ENCODE measurements at regions not wholly inside any gene's neighbourhood (a gene's known extent, or its start where the extent isn't known, plus 50 kb on each side); places are given as distances from the start of the nearest gene placed in this dataset.

- no peak for TF ChIP-seq CTCF (IDR thresholded peaks at IDR 0.05)
- TF ChIP-seq EZH2 (IDR thresholded peaks at IDR 0.05; ENCODE audit: borderline replicate concordance, insufficient read depth, low read depth, low read length, poor library complexity, severe bottlenecking): no peak
These were observed 149.7 kb downstream of the KLF13 start for GRCh38 chr15:31476236-31476810.

All from B cell (primary cell).